HepG2 (cell line): ENCODE measurements at regions not wholly inside any gene's neighbourhood (a gene's known extent, or its start where the extent isn't known, plus 50 kb on each side); places are given as distances from the start of the nearest gene placed in this dataset.

ENCODE experiments used
- EZH2 ChIP-seq: conservative IDR thresholded peaks from 2 replicates; pipeline ENCODE4 v1.6.1; 2012; ENCODE audit warnings: mild to moderate bottlenecking, low read depth, low read length, moderate library complexity
- SMARCE1 ChIP-seq: fragments of 450-650 bp; IDR thresholded peaks from 2 replicates; pipeline ENCODE4 v1.6.1; 2017; ENCODE audit warnings: borderline replicate concordance
- TMF1 ChIP-seq: sonication (generic); formaldehyde crosslinking; IDR thresholded peaks from 2 replicates; pipeline ENCODE4 v1.8.1; 2022; ENCODE audit warnings: low read depth, missing genetic modification reagents
- ZNF709 ChIP-seq: sonication (generic); formaldehyde crosslinking; IDR thresholded peaks from 2 replicates; pipeline ENCODE4 v1.5.0; 2020; ENCODE audit warnings: mild to moderate bottlenecking, missing genetic modification reagents
- TF ChIP-seq, protein P1 (sequence below), 2 experiments: fragments of 450-650 bp in 1 of 2; sonication (generic) in 1 of 2; formaldehyde crosslinking in 1 of 2; IDR thresholded peaks; 2 replicates each; pipeline versions ENCODE4 v1.6.1 to v1.8.0; 2016 to 2022; ENCODE audit warnings: antibody characterized with exemption in 1 of 2, mild to moderate bottlenecking in 1 of 2, missing genetic modification reagents in 1 of 2

- TF ChIP-seq, protein P1, sequence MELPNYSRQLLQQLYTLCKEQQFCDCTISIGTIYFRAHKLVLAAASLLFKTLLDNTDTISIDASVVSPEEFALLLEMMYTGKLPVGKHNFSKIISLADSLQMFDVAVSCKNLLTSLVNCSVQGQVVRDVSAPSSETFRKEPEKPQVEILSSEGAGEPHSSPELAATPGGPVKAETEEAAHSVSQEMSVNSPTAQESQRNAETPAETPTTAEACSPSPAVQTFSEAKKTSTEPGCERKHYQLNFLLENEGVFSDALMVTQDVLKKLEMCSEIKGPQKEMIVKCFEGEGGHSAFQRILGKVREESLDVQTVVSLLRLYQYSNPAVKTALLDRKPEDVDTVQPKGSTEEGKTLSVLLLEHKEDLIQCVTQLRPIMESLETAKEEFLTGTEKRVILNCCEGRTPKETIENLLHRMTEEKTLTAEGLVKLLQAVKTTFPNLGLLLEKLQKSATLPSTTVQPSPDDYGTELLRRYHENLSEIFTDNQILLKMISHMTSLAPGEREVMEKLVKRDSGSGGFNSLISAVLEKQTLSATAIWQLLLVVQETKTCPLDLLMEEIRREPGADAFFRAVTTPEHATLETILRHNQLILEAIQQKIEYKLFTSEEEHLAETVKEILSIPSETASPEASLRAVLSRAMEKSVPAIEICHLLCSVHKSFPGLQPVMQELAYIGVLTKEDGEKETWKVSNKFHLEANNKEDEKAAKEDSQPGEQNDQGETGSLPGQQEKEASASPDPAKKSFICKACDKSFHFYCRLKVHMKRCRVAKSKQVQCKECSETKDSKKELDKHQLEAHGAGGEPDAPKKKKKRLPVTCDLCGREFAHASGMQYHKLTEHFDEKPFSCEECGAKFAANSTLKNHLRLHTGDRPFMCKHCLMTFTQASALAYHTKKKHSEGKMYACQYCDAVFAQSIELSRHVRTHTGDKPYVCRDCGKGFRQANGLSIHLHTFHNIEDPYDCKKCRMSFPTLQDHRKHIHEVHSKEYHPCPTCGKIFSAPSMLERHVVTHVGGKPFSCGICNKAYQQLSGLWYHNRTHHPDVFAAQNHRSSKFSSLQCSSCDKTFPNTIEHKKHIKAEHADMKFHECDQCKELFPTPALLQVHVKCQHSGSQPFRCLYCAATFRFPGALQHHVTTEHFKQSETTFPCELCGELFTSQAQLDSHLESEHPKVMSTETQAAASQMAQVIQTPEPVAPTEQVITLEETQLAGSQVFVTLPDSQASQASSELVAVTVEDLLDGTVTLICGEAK (IDR thresholded peaks at IDR 0.05): no peak
- TF ChIP-seq, protein P1 (CRISPR knock-in tag; IDR thresholded peaks at IDR 0.05): no peak
- no peak for TF ChIP-seq EZH2
- no peak for TF ChIP-seq SMARCE1
- TF ChIP-seq ZNF709 (CRISPR knock-in tag): no peak
- TF ChIP-seq TMF1: no peak
Observed at GRCh38 chr4:174141876-174142275, 141.6 kb downstream of the FBXO8 start (continued).
